Fibroblast of lung (primary cell): ENCODE measurements at regions not wholly inside any gene's neighbourhood (a gene's known extent, or its start where the extent isn't known, plus 50 kb on each side); places are given as distances from the start of the nearest gene placed in this dataset.

Experiments used
- CTCF ChIP-seq, 2 donors: IDR thresholded peaks in 1 of 2; conservative IDR thresholded peaks in 1 of 2; 1 replicate in 1 of 2; 2 replicates in 1 of 2; pipeline ENCODE4 v1.5.1; 2011 to 2012; ENCODE audit warnings: low read length in 2 of 2, control low read depth in 1 of 2, inconsistent platforms in 1 of 2, low read depth in 1 of 2, mild to moderate bottlenecking in 1 of 2
- EZH2 ChIP-seq: IDR thresholded peaks from 2 replicates; pipeline ENCODE4 v1.5.1; 2012; ENCODE audit warnings: low read length, control low read depth, mild to moderate bottlenecking; ENCODE audit errors: missing control alignments

GRCh38 chr11:128372977-128373376 is 214.4 kb downstream of the ETS1 start:
- TF ChIP-seq CTCF (conservative IDR thresholded peaks at IDR 0.05 in 1 of 2, IDR thresholded peaks at IDR 0.05 in 1 of 2; ENCODE audit: low read depth in 1 of 2, low read length in 2 of 2) (no peak), EZH2 (no peak)
